ENCODE measurements at regions not wholly inside any gene's neighbourhood (a gene's known extent, or its start where the extent isn't known, plus 50 kb on each side); places are given as distances from the start of the nearest gene placed in this dataset.

GRCh38 chr18:60555625-60556024 is 183.1 kb upstream of the MC4R start:
- DNase-seq: no peak

GRCh38 chr18:60556326-60556725 is 183.8 kb upstream of the MC4R start:
- DNase-seq: no peak

- peak; percentile 17 to 58 for DNase-seq
Measured at GRCh38 chr18:60560071-60560470, 187.5 kb upstream of the MC4R start.

- no peak for DNase-seq
Measured at GRCh38 chr18:60563082-60563481, 190.5 kb upstream of the MC4R start.

GRCh38 chr18:60568220-60568619 is 195.6 kb upstream of the MC4R start:
- no peak for DNase-seq

GRCh38 chr18:60570172-60570571 is 197.6 kb upstream of the MC4R start:
- no peak for DNase-seq

GRCh38 chr18:60577457-60577856 is 204.9 kb upstream of the MC4R start:
- no peak for DNase-seq

GRCh38 chr18:60585670-60586069 is 213.1 kb upstream of the MC4R start:
- DNase-seq: no peak

- DNase-seq: no peak
Measured at GRCh38 chr18:60593249-60593648, 220.7 kb upstream of the MC4R start.

GRCh38 chr18:60596928-60597327 is 224.4 kb upstream of the MC4R start:
- no peak for DNase-seq

- DNase-seq: no peak
Measured at GRCh38 chr18:60599267-60599666, 226.7 kb upstream of the MC4R start.

GRCh38 chr18:60599995-60600394 is 227.4 kb upstream of the MC4R start:
- no peak for DNase-seq

GRCh38 chr18:60601249-60601648 is 228.7 kb upstream of the MC4R start:
- DNase-seq: no peak

GRCh38 chr18:60623331-60623730 is 250.8 kb upstream of the MC4R start:
- no peak for DNase-seq

GRCh38 chr18:60624207-60624606 is 251.6 kb upstream of the MC4R start:
- no peak for DNase-seq

GRCh38 chr18:60639836-60640235 is 267.3 kb upstream of the MC4R start:
- no peak for DNase-seq

- DNase-seq: no peak
Measured at GRCh38 chr18:60643009-60643408, 270.4 kb upstream of the MC4R start.

- DNase-seq: no peak
Measured at GRCh38 chr18:60646725-60647124, 274.1 kb upstream of the MC4R start.

GRCh38 chr18:60649107-60649506 is 276.5 kb upstream of the MC4R start:
- peak; percentile 23 to 44 for DNase-seq

- DNase-seq: peak; percentile 74 to 76
Measured at GRCh38 chr18:60649842-60650536, 277.4 kb upstream of the MC4R start.

- DNase-seq: no peak
Measured at GRCh38 chr18:60654298-60654697, 281.7 kb upstream of the MC4R start.

- DNase-seq: no peak
Measured at GRCh38 chr18:60656553-60656952, 284.0 kb upstream of the MC4R start.

- no peak for DNase-seq
Measured at GRCh38 chr18:60662491-60662890, 289.9 kb upstream of the MC4R start.

- DNase-seq: no peak
Measured at GRCh38 chr18:60663060-60663989, 290.8 kb upstream of the MC4R start.

All from NCI-H1930 (cell line).